Activated CD8-positive, alpha-beta T cell treated with anti-CD3 and anti-CD28 coated beads for 36 hours (primary cell): ENCODE measurements at regions not wholly inside any gene's neighbourhood (a gene's known extent, or its start where the extent isn't known, plus 50 kb on each side); places are given as distances from the start of the nearest gene placed in this dataset.

ENCODE experiments used
- ATAC-seq: fragments of 200-7000 bp; cut with Tn5 transposase; one replicate; pipeline ENCODE4 v1.10.0; 2021; ENCODE audit warnings: mild to moderate bottlenecking, moderate library complexity
- CTCF ChIA-PET: fragments of 350-600 bp; sonication (Branson Sonifier 250); formaldehyde crosslinking; loops from one replicate; lab custom pipeline; 2021; ENCODE audit warnings: antibody characterized with exemption; lab: Charles Lee
- POLR2A ChIA-PET: fragments of 350-600 bp; sonication (Branson Sonifier 250); formaldehyde crosslinking; loops from one replicate; lab custom pipeline; 2021; ENCODE audit warnings: antibody characterized with exemption; lab: Charles Lee
- DNase-seq: peaks from one replicate; pipeline ENCODE4 v3.0.0-alpha.2; 2020
- H3K27ac Mint-ChIP-seq: one replicate; pipeline ENCODE4 v1.8.0; 2021; ENCODE audit warnings: mild to moderate bottlenecking, mixed read lengths
- H3K27me3 Mint-ChIP-seq: one replicate; pipeline ENCODE4 v1.8.0; 2021; ENCODE audit warnings: mixed read lengths
- H3K36me3 Mint-ChIP-seq: one replicate; pipeline ENCODE4 v1.8.0; 2021; ENCODE audit warnings: low read depth, mixed read lengths
- H3K4me1 Mint-ChIP-seq: one replicate; pipeline ENCODE4 v1.8.0; 2021; ENCODE audit warnings: low read depth, mixed read lengths
- H3K4me3 Mint-ChIP-seq: one replicate; pipeline ENCODE4 v1.8.0; 2021; ENCODE audit warnings: mild to moderate bottlenecking, moderate library complexity, mixed read lengths
- H3K9me3 Mint-ChIP-seq: one replicate; pipeline ENCODE4 v1.8.0; 2021; ENCODE audit warnings: mixed read lengths
- intact Hi-C: fragments of 100-400 bp; cut with micrococcal nuclease; formaldehyde crosslinking; loops from one replicate; pipeline ENCODE4 v1.10.0; 2022
- TF ChIP-seq, protein P1 (sequence below): fragments of 200-600 bp; IDR thresholded peaks from one replicate; pipeline ENCODE4 v1.8.0; 2022; ENCODE audit warnings: antibody characterized with exemption, mild to moderate bottlenecking

DNA sequence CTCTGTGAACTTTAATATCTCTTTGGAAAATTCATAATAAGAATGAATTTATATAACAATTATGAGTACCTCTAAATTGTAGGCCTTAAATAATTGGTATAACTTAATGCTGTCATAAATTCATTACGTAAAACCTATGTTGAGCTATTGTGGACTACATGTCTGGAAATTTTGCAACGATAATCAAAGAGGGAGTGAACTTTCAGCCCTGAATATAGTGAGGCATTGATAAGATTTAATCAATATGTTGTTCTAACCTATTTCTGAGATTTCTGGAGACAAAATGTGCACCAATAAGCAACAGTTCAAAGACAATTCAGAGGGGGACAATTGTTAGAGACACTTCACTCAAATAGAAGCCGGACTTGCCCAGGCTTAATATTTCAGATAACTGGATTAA is 499.4 kb downstream of the ELAVL2 start:
- Mint-ChIP-seq H3K9me3 (peaks cover 21% of the 10 kb centered on the region), H3K36me3 (no peaks in the 10 kb centered on the region), H3K4me1 (no peaks in the 10 kb centered on the region), H3K27ac (no peak overlapping the region), H3K4me3 (no peak overlapping the region), H3K27me3 (no peaks in the 10 kb centered on the region)
- CTCF ChIA-PET, result no interaction called here
- intact Hi-C loops, result no loop called here
- ATAC-seq (no peak), DNase-seq (no peak)
- TF ChIP-seq, protein P1, sequence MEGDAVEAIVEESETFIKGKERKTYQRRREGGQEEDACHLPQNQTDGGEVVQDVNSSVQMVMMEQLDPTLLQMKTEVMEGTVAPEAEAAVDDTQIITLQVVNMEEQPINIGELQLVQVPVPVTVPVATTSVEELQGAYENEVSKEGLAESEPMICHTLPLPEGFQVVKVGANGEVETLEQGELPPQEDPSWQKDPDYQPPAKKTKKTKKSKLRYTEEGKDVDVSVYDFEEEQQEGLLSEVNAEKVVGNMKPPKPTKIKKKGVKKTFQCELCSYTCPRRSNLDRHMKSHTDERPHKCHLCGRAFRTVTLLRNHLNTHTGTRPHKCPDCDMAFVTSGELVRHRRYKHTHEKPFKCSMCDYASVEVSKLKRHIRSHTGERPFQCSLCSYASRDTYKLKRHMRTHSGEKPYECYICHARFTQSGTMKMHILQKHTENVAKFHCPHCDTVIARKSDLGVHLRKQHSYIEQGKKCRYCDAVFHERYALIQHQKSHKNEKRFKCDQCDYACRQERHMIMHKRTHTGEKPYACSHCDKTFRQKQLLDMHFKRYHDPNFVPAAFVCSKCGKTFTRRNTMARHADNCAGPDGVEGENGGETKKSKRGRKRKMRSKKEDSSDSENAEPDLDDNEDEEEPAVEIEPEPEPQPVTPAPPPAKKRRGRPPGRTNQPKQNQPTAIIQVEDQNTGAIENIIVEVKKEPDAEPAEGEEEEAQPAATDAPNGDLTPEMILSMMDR, result no peak
- POLR2A ChIA-PET, result no interaction called here

DNA sequence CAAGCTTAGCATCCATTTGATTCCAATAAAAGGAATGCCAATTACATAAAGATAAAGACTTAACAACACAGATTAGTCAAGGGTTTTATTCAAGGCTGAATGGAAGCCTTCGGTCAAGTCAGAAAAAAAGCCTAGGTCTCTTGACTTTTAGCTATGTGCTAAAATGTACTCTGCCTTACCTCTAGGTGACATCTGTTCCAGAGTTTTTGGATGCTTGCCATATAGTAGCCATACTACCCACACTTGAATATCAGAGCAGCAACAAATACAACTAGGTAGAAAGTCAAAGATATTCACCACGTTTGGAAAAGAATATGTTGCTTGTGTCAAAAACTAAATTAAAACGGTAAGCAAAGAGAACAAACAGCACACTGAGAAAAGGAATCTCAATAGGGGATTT is 484.7 kb downstream of the ELAVL2 start:
- ATAC-seq (no peak), DNase-seq (no peak)
- H3K36me3 Mint-ChIP-seq, result no peaks in the 10 kb centered on the region
- TF ChIP-seq, protein P1, result no peak
- CTCF ChIA-PET, result no interaction called here
- POLR2A ChIA-PET, result no interaction called here
- H3K4me3 Mint-ChIP-seq, result no peak overlapping the region
- intact Hi-C loops, result no loop called here
- H3K27me3 Mint-ChIP-seq, result no peaks in the 10 kb centered on the region
- H3K4me1 Mint-ChIP-seq, result no peaks in the 10 kb centered on the region
- no peak overlapping the region for H3K27ac Mint-ChIP-seq
- H3K9me3 Mint-ChIP-seq, result peaks cover 4% of the 10 kb centered on the region

DNA sequence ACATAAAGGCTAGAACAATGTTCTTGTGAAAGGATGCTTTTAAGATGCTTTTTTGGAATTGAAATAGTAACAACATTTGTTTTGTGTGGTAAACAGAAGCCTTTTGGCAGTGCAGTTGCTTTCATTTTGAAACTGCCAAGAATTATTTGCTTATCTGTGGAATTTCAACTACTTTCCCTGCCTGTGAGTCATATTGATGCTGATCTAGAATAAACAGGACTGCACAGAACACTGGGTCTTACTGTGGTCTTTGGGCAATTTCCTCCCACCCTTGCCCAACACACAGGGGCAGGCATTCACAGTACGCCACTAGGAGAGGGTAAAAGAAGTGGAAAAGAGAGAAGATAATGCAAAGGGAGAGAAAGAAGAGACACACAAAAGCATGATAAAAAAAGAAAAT is 483.7 kb downstream of the ELAVL2 start:
- Mint-ChIP-seq H3K4me1 (no peaks in the 10 kb centered on the region), H3K27ac (no peak overlapping the region), H3K9me3 (peaks cover 7% of the 10 kb centered on the region), H3K36me3 (no peaks in the 10 kb centered on the region), H3K4me3 (no peak overlapping the region), H3K27me3 (no peaks in the 10 kb centered on the region)
- POLR2A ChIA-PET, result no interaction called here
- ATAC-seq, result no peak
- TF ChIP-seq, protein P1, result no peak
- CTCF ChIA-PET, result no interaction called here
- DNase-seq, result no peak
- intact Hi-C loops, result no loop called here

GRCh38 chr9:23343226-23343625 is 482.8 kb downstream of the ELAVL2 start:
- intact Hi-C loops, result no loop called here
- H3K4me1 Mint-ChIP-seq, result no peaks in the 10 kb centered on the region
- ChIA-PET POLR2A (no interaction called here), CTCF (no interaction called here)
- TF ChIP-seq, protein P1, result no peak
- ATAC-seq, result no peak
- no peak for DNase-seq
- H3K36me3 Mint-ChIP-seq, result no peaks in the 10 kb centered on the region
- H3K27ac Mint-ChIP-seq, result no peak overlapping the region
- H3K4me3 Mint-ChIP-seq, result no peak overlapping the region
- no peaks in the 10 kb centered on the region for H3K27me3 Mint-ChIP-seq
- peaks cover 6% of the 10 kb centered on the region for H3K9me3 Mint-ChIP-seq

DNA sequence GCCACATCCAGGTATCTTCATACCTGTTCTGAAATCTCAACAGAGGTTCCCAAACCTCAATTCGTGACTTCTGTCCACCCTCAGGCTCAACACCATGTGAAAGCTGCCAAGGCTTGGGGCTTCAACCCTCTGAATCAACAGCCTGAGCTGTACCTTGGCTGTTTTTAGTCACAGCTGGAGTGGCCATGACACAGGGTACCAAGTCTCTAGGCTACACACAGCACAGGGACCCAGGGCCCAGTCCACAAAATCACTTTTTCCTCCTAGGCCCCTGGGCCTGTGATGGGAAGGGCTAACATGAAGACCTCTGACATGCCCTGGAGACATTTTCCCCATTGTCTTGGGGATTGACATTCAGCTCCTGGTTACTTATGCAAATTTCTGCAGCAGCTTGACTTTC is 464.9 kb downstream of the ELAVL2 start:
- Mint-ChIP-seq H3K27ac (no peak overlapping the region), H3K27me3 (no peaks in the 10 kb centered on the region), H3K4me1 (no peaks in the 10 kb centered on the region), H3K9me3 (peaks cover 15% of the 10 kb centered on the region), H3K4me3 (no peak overlapping the region), H3K36me3 (no peaks in the 10 kb centered on the region)
- intact Hi-C loops, result no loop called here
- POLR2A ChIA-PET, result no interaction called here
- CTCF ChIA-PET, result no interaction called here
- TF ChIP-seq, protein P1, result no peak
- ATAC-seq (no peak), DNase-seq (no peak)
